H9 (cell line): ENCODE measurements at regions not wholly inside any gene's neighbourhood (a gene's known extent, or its start where the extent isn't known, plus 50 kb on each side); places are given as distances from the start of the nearest gene placed in this dataset.

ENCODE experiments used
- DNase-seq: peaks from one replicate; pipeline ENCODE4 v3.0.0-alpha.2; 2017
- H2AFZ ChIP-seq: one replicate; pipeline ENCODE4 v1.6.1; 2013; ENCODE audit warnings: mild to moderate bottlenecking, low read length, control low read depth, moderate library complexity
- H2AK5ac ChIP-seq: 2 replicates; pipeline ENCODE4 v1.6.1; 2013; ENCODE audit warnings: low read length, control low read depth, mixed read lengths; ENCODE audit not compliant: insufficient read length
- H2BK120ac ChIP-seq: one replicate; pipeline ENCODE4 v1.6.1; 2013; ENCODE audit warnings: low read depth, mild to moderate bottlenecking, low read length, control low read depth, inconsistent platforms; ENCODE audit not compliant: poor library complexity, severe bottlenecking
- H2BK12ac ChIP-seq: 2 replicates; pipeline ENCODE4 v1.6.1; 2013; ENCODE audit warnings: low read length, control low read depth, mixed read lengths, low read depth; ENCODE audit not compliant: insufficient read length
- H2BK15ac ChIP-seq: 2 replicates; pipeline ENCODE4 v1.6.1; 2013; ENCODE audit warnings: low read depth, low read length, control low read depth
- H2BK20ac ChIP-seq: one replicate; pipeline ENCODE4 v1.6.1; 2013; ENCODE audit warnings: low read depth, mild to moderate bottlenecking, low read length, control low read depth, inconsistent platforms; ENCODE audit not compliant: poor library complexity, severe bottlenecking
- H2BK5ac ChIP-seq: 2 replicates; pipeline ENCODE4 v1.6.1; 2013; ENCODE audit warnings: low read length, control low read depth, mixed read lengths; ENCODE audit not compliant: insufficient read length
- H3K14ac ChIP-seq: 2 replicates; pipeline ENCODE4 v1.6.1; 2013; ENCODE audit warnings: low read length, control low read depth; ENCODE audit not compliant: insufficient read depth
- H3K18ac ChIP-seq: 2 replicates; pipeline ENCODE4 v1.6.1; 2013; ENCODE audit warnings: low read depth, mild to moderate bottlenecking, mixed read lengths, low read length, control low read depth; ENCODE audit not compliant: insufficient read length
- H3K23ac ChIP-seq: 2 replicates; pipeline ENCODE4 v1.6.1; 2013; ENCODE audit warnings: low read length, control low read depth, mixed read lengths, low read depth; ENCODE audit not compliant: insufficient read length
- H3K23me2 ChIP-seq: 2 replicates; pipeline ENCODE4 v1.6.1; 2013; ENCODE audit warnings: low read depth, mild to moderate bottlenecking, mixed read lengths, low read length, control low read depth; ENCODE audit not compliant: insufficient read length, poor library complexity, severe bottlenecking
- H3K27ac ChIP-seq: 2 replicates; pipeline ENCODE4 v1.5.1; 2013; ENCODE audit warnings: low read length, control low read depth, mixed read lengths, low read depth; ENCODE audit not compliant: insufficient read length
- H3K27me3 ChIP-seq: 2 replicates; pipeline ENCODE4 v1.6.1; 2013; ENCODE audit warnings: low read length, control low read depth, inconsistent platforms; ENCODE audit not compliant: insufficient read depth
- H3K4ac ChIP-seq: 2 replicates; pipeline ENCODE4 v1.6.1; 2013; ENCODE audit warnings: low read depth, mild to moderate bottlenecking, control low read depth, inconsistent platforms, low read length, moderate library complexity
- H3K4me1 ChIP-seq: 2 replicates; pipeline ENCODE4 v1.6.1; 2013; ENCODE audit warnings: low read length, control low read depth, inconsistent platforms; ENCODE audit not compliant: insufficient read depth
- H3K4me2 ChIP-seq: 2 replicates; pipeline ENCODE4 v1.6.1; 2013; ENCODE audit warnings: low read length, control low read depth, mixed read lengths; ENCODE audit not compliant: insufficient read length, insufficient read depth
- H3K56ac ChIP-seq: 2 replicates; pipeline ENCODE4 v1.6.1; 2013; ENCODE audit warnings: low read depth, mild to moderate bottlenecking, mixed read lengths, low read length, control low read depth; ENCODE audit not compliant: insufficient read length
- H3K79me1 ChIP-seq: 2 replicates; pipeline ENCODE4 v1.6.1; 2013; ENCODE audit warnings: low read depth, mild to moderate bottlenecking, moderate library complexity, low read length, control low read depth, inconsistent platforms; ENCODE audit not compliant: insufficient read depth, poor library complexity, severe bottlenecking
- H3K79me2 ChIP-seq: 2 replicates; pipeline ENCODE4 v1.6.1; 2013; ENCODE audit warnings: low read length, control low read depth, inconsistent platforms; ENCODE audit not compliant: insufficient read depth
- H3K9ac ChIP-seq: 2 replicates; pipeline ENCODE4 v1.6.1; 2013; ENCODE audit warnings: low read length, control low read depth, mixed read lengths; ENCODE audit not compliant: insufficient read length; ENCODE audit errors: extremely low read depth
- H3K9me3 ChIP-seq: one replicate; pipeline ENCODE4 v1.6.1; 2013; ENCODE audit warnings: low read depth, low read length, inconsistent platforms; ENCODE audit not compliant: control insufficient read depth
- H3T11ph ChIP-seq: one replicate; pipeline ENCODE4 v1.6.1; 2013; ENCODE audit warnings: mild to moderate bottlenecking, low read length, control low read depth, inconsistent platforms
- H4K20me1 ChIP-seq: one replicate; pipeline ENCODE4 v1.6.1; 2013; ENCODE audit not compliant: control insufficient read depth, insufficient read length, insufficient read depth
- H4K5ac ChIP-seq: 2 replicates; pipeline ENCODE4 v1.6.1; 2013; ENCODE audit warnings: low read depth, mild to moderate bottlenecking, mixed read lengths, low read length, control low read depth; ENCODE audit not compliant: insufficient read length
- H4K8ac ChIP-seq: replicated peaks from 2 replicates; pipeline ENCODE4 v1.6.1; 2013; ENCODE audit warnings: low read length, control low read depth, mixed read lengths, low read depth; ENCODE audit not compliant: insufficient read length
- H4K91ac ChIP-seq: 2 replicates; pipeline ENCODE4 v1.6.1; 2013; ENCODE audit warnings: low read depth, mild to moderate bottlenecking, moderate library complexity, mixed read lengths, low read length, control low read depth; ENCODE audit not compliant: insufficient read length
- H3K27ac Mint-ChIP-seq, 3 experiments: 2 replicates in 2 of 3; 3 replicates in 1 of 3; pipeline ENCODE4 v1.8.0; 2020 to 2021; ENCODE audit warnings: mixed read lengths in 3 of 3, mild to moderate bottlenecking in 1 of 3, moderate library complexity in 1 of 3
- H3K27me3 Mint-ChIP-seq: 2 replicates; pipeline ENCODE4 v1.8.0; 2021; ENCODE audit warnings: low read depth, mild to moderate bottlenecking, moderate library complexity, mixed read lengths
- H3K36me3 Mint-ChIP-seq, 3 experiments: 2 replicates in 2 of 3; 3 replicates in 1 of 3; pipeline ENCODE4 v1.8.0; 2020 to 2021; ENCODE audit warnings: low read depth in 3 of 3, mixed read lengths in 3 of 3; ENCODE audit not compliant: insufficient read depth in 1 of 3
- H3K4me1 Mint-ChIP-seq, 2 experiments: 2 replicates each; pipeline ENCODE4 v1.8.0; 2020; ENCODE audit warnings: mixed read lengths in 2 of 2
- H3K4me3 Mint-ChIP-seq, 2 experiments: 2 replicates in 1 of 2; 3 replicates in 1 of 2; pipeline ENCODE4 v1.8.0; 2020 to 2021; ENCODE audit warnings: mild to moderate bottlenecking in 2 of 2, mixed read lengths in 2 of 2, moderate library complexity in 1 of 2
- H3K9me3 Mint-ChIP-seq, 2 experiments: 2 replicates in 1 of 2; 3 replicates in 1 of 2; pipeline ENCODE4 v1.8.0; 2020; ENCODE audit warnings: mild to moderate bottlenecking in 2 of 2, mixed read lengths in 2 of 2, moderate library complexity in 1 of 2
- WGBS: extraction: QIAGEN DNeasy Blood & Tissue Kit; methylation state at CpG from one replicate; pipeline ENCODE4 v1.1.7; 2013; ENCODE audit warnings: missing lambda C conversion rate, low lambda C conversion rate, mixed read lengths; ENCODE audit not compliant: insufficient read length; ENCODE audit errors: extremely low coverage; 5-methylcytosine and 5-hydroxymethylcytosine counted together
- TF ChIP-seq, protein P1 (sequence below): fragments of 200-600 bp; sonication (generic); conservative IDR thresholded peaks from 3 replicates; pipeline ENCODE4 v1.8.0; 2021; ENCODE audit warnings: antibody characterized with exemption, mild to moderate bottlenecking

GRCh38 chr17:53630115-53630514 lies 192.6 kb upstream of the KIF2B start:
- Mint-ChIP-seq H3K27ac (peak overlapping the region; percentile 55 to 88 (median 55); a peak in 4 of 7 replicates), H3K27me3 (no peaks in the 10 kb centered on the region), H3K4me3 (no peak overlapping the region), H3K4me1 (peaks cover 44 to 56% of the 10 kb centered on the region in 2 experiments), H3K36me3 (peaks cover 0 to 5% (median 2%) of the 10 kb centered on the region in 3 experiments; a peak in 1 of 7 replicates), H3K9me3 (peaks cover 0 to 4% of the 10 kb centered on the region in 2 experiments; a peak in 2 of 5 replicates)
- Histone ChIP-seq H3K79me2 (no peaks in the 10 kb centered on the region), H4K8ac (no peak overlapping the region), H3K9me3 (no peaks in the 10 kb centered on the region), H3K27me3 (no peaks in the 10 kb centered on the region), H2BK15ac (no peak overlapping the region), H3K4ac (no peak overlapping the region), H2BK12ac (no peak overlapping the region), H3K27ac (no peak overlapping the region), H3K4me2 (no peak overlapping the region), H3K14ac (no peak overlapping the region; the same call in 1 of the 2 replicates), H3K9ac (no peak overlapping the region), H3K56ac (no peak overlapping the region), H3K23ac (no peak overlapping the region), H2BK5ac (no peak overlapping the region), H3T11ph (no peak overlapping the region), H4K20me1 (no peaks in the 10 kb centered on the region), H4K91ac (no peak overlapping the region), H2BK120ac (peak overlapping the region; percentile 38), H2BK20ac (no peak overlapping the region), H2AFZ (peak overlapping the region; percentile 33), H3K4me1 (peaks cover 6% of the 10 kb centered on the region), H3K79me1 (no peaks in the 10 kb centered on the region), H3K18ac (no peak overlapping the region), H3K23me2 (no peaks in the 10 kb centered on the region), H2AK5ac (no peak overlapping the region), H4K5ac (no peak overlapping the region)
- no CpG with 5 or more reads among the region's 3 CpGs for WGBS
- peak; percentile 57 for DNase-seq
- TF ChIP-seq, protein P1, sequence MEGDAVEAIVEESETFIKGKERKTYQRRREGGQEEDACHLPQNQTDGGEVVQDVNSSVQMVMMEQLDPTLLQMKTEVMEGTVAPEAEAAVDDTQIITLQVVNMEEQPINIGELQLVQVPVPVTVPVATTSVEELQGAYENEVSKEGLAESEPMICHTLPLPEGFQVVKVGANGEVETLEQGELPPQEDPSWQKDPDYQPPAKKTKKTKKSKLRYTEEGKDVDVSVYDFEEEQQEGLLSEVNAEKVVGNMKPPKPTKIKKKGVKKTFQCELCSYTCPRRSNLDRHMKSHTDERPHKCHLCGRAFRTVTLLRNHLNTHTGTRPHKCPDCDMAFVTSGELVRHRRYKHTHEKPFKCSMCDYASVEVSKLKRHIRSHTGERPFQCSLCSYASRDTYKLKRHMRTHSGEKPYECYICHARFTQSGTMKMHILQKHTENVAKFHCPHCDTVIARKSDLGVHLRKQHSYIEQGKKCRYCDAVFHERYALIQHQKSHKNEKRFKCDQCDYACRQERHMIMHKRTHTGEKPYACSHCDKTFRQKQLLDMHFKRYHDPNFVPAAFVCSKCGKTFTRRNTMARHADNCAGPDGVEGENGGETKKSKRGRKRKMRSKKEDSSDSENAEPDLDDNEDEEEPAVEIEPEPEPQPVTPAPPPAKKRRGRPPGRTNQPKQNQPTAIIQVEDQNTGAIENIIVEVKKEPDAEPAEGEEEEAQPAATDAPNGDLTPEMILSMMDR: no peak
